Omental fat pad (tissue), 3 donors: ENCODE measurements at regions not wholly inside any gene's neighbourhood (a gene's known extent, or its start where the extent isn't known, plus 50 kb on each side); places are given as distances from the start of the nearest gene placed in this dataset.
A peak's percentile ranks its signal among the peaks of the same experiment; 100 is the strongest.

Source experiments
- ATAC-seq: fragments of 150-250 bp; one replicate; pipeline ENCODE4 v1.9.1; 2016; ENCODE audit warnings: mild to moderate bottlenecking, moderate library complexity; ENCODE audit not compliant: low FRiP score
- DNase-seq: peaks from one replicate; pipeline ENCODE4 v3.0.0-alpha.2; 2019; ENCODE audit warnings: low spot score
- CTCF ChIP-seq, 3 donors: fragments of 450-650 bp; IDR thresholded peaks; one replicate each; pipeline ENCODE4 v1.5.1; 2016 to 2017; ENCODE audit warnings: antibody characterized with exemption in 3 of 3, mild to moderate bottlenecking in 3 of 3, moderate library complexity in 2 of 3

GRCh38 chr10:113381981-113382509 lies 170.8 kb upstream of the HABP2 start:
- no peak for ATAC-seq
- TF ChIP-seq CTCF (IDR thresholded peaks at IDR 0.05) = no peak
- no peak for DNase-seq

- TF ChIP-seq CTCF (IDR thresholded peaks at IDR 0.05) = no peak
- DNase-seq = no peak
- no peak for ATAC-seq
Measured at GRCh38 chr10:113382691-113383090, 170.2 kb upstream of the HABP2 start.

GRCh38 chr10:113384181-113384580 lies 168.7 kb upstream of the HABP2 start:
- DNase-seq = no peak
- TF ChIP-seq CTCF (IDR thresholded peaks at IDR 0.05) = no peak
- ATAC-seq = no peak

GRCh38 chr10:113385021-113385999 lies 167.5 kb upstream of the HABP2 start:
- DNase-seq (peak; percentile 42), ATAC-seq (peak; percentile 93)
- TF ChIP-seq CTCF (IDR thresholded peaks at IDR 0.05) = peak in 1 of 3 donors; percentile 53

- no peak for TF ChIP-seq CTCF (IDR thresholded peaks at IDR 0.05)
- ATAC-seq (no peak), DNase-seq (no peak)
Measured at GRCh38 chr10:113386005-113386404, 166.8 kb upstream of the HABP2 start.

GRCh38 chr10:113389969-113390368 lies 162.9 kb upstream of the HABP2 start:
- no peak for TF ChIP-seq CTCF (IDR thresholded peaks at IDR 0.05)
- ATAC-seq (no peak), DNase-seq (no peak)

GRCh38 chr10:113390896-113391295 lies 162.0 kb upstream of the HABP2 start:
- DNase-seq = no peak
- TF ChIP-seq CTCF (IDR thresholded peaks at IDR 0.05) = no peak
- no peak for ATAC-seq
